HAP-1 (cell line): ENCODE measurements at regions not wholly inside any gene's neighbourhood (a gene's known extent, or its start where the extent isn't known, plus 50 kb on each side); places are given as distances from the start of the nearest gene placed in this dataset.
"Not testable (repeated sequence)": the region's sequence is repeated elsewhere in the genome, so short reads cannot be mapped to it uniquely, and the experiment has no call there.

Experiments used
- DNase-seq, 2 experiments: peaks; one replicate each; pipeline ENCODE4 v3.0.0-alpha.2; 2016 to 2020; ENCODE audit warnings: low spot score in 2 of 2
- H3K27me3 ChIP-seq: fragments of 250-450 bp; sonication (Bioruptor Pico); 2 replicates; pipeline ENCODE4 v1.5.1; 2020; ENCODE audit warnings: low read depth, mild to moderate bottlenecking, moderate library complexity
- H3K36me3 ChIP-seq: fragments of 250-450 bp; sonication (Bioruptor Pico); replicated peaks from 2 replicates; pipeline ENCODE4 v1.5.1; 2020; ENCODE audit warnings: mild to moderate bottlenecking
- H3K4me1 ChIP-seq: fragments of 250-450 bp; sonication (Bioruptor Pico); 2 replicates; pipeline ENCODE4 v1.5.1; 2020; ENCODE audit warnings: mild to moderate bottlenecking
- H3K4me3 ChIP-seq: fragments of 250-450 bp; sonication (Bioruptor Pico); 2 replicates; pipeline ENCODE4 v1.5.1; 2020; ENCODE audit warnings: mild to moderate bottlenecking, moderate library complexity
- H3K9me3 ChIP-seq: fragments of 250-450 bp; sonication (Bioruptor Pico); 2 replicates; pipeline ENCODE4 v1.5.1; 2020; ENCODE audit warnings: mild to moderate bottlenecking, moderate library complexity
- in situ Hi-C: fragments of 300-500 bp; cut with MboI; formaldehyde crosslinking; loops from 3 replicates; pipeline ENCODE4 v1.14.3; 2020; ENCODE audit warnings: low sequenced_read_pairs, inconsistent platforms, mixed read lengths

DNA sequence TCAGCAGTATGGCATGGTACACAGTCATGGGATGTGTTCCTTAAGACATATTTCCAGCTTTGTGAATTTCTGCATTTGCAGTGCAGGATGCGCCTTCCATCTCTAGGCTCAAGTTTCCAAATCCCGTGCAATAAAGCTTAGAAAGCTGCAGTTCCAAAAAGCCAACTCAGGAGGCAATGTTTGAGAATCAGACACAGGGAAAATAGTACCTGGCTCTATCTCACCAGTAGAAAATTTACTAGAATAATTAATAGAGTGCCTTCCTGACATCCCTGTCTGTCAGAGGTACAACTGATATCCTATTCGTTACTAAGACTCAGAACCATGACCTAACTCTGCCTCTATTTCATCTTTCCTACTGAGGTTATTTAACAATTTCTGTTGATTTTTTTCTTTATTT, 1333.0 kb downstream of the PCDH19 start:
- Histone ChIP-seq H3K4me3 (no peak overlapping the region), H3K9me3 (no peaks in the 10 kb centered on the region), H3K27me3 (no peaks in the 10 kb centered on the region), H3K36me3 (no peaks in the 10 kb centered on the region), H3K4me1 (no peaks in the 10 kb centered on the region)
- in situ Hi-C loops, result no loop called here
- no peak for DNase-seq

- no peaks in the 10 kb centered on the region for H3K27me3 ChIP-seq
- in situ Hi-C loops, result no loop called here
- no peaks in the 10 kb centered on the region for H3K36me3 ChIP-seq
- H3K4me1 ChIP-seq, result no peaks in the 10 kb centered on the region
- no peak for DNase-seq
- no peak overlapping the region for H3K4me3 ChIP-seq
- no peaks in the 10 kb centered on the region for H3K9me3 ChIP-seq
Measured at GRCh38 chrX:99073551-99073950, 1336.5 kb downstream of the PCDH19 start.

GRCh38 chrX:99051639-99052038, 1358.4 kb downstream of the PCDH19 start:
- in situ Hi-C loops, result no loop called here
- Histone ChIP-seq H3K4me3 (no peak overlapping the region), H3K9me3 (no peaks in the 10 kb centered on the region), H3K4me1 (no peaks in the 10 kb centered on the region), H3K36me3 (no peaks in the 10 kb centered on the region), H3K27me3 (no peaks in the 10 kb centered on the region)
- DNase-seq, result no peak

- no peak overlapping the region for H3K4me3 ChIP-seq
- DNase-seq, result no peak
- in situ Hi-C loops, result no loop called here
- H3K4me1 ChIP-seq, result peaks cover 2% of the 10 kb centered on the region; the same call in 1 of the 2 replicates
- H3K9me3 ChIP-seq, result no peaks in the 10 kb centered on the region
- peaks cover 7% of the 10 kb centered on the region; the same call in 1 of the 2 replicates for H3K27me3 ChIP-seq
- H3K36me3 ChIP-seq, result no peaks in the 10 kb centered on the region
Measured at GRCh38 chrX:99033226-99033901, 1376.7 kb downstream of the PCDH19 start.

DNA sequence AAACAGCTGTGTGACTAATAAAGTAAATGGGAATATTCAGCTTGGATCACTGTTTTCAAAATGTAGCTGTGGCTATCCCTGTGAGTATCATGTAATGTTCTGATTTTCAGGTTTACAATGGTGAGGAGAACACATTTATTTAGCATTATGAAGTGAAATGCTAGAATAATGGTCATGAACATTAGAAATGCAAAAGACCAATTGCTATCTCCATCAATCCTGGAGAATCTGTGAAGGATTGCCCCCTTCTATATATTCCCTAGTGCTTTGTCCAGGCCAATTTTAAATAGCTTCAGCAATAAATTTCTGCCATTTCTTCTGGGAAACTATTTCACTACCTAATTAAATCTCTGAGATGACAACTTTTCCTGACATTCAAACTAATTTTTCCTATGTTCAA, 1399.1 kb downstream of the PCDH19 start:
- Histone ChIP-seq H3K9me3 (no peaks in the 10 kb centered on the region), H3K4me1 (no peaks in the 10 kb centered on the region), H3K27me3 (no peaks in the 10 kb centered on the region), H3K4me3 (no peak overlapping the region), H3K36me3 (no peaks in the 10 kb centered on the region)
- in situ Hi-C loops, result no loop called here
- DNase-seq, result no peak

DNA sequence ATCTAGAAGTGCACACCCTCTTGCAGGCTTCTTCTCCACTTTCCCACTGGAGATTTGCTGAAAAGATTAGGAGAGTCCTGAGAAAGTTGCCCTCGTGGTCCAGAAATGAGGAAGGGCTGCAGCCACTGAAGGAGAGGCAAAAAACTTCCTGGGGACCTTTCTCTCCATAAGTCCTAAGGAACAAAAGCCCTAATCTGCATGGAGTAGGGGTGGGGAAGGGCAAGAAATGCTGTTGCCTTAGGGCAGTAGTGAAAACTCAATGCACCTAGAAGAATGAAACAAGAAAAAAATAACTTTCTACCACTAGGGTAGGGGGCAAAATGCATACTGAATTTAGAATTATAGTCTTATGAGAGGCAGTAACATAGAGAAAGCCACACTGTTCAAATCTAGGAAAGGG, 1408.8 kb downstream of the PCDH19 start:
- no peak for DNase-seq
- H3K4me3 ChIP-seq, result no peak overlapping the region
- in situ Hi-C loops, result no loop called here
- H3K27me3 ChIP-seq, result no peaks in the 10 kb centered on the region
- H3K9me3 ChIP-seq, result no peaks in the 10 kb centered on the region
- H3K36me3 ChIP-seq, result no peaks in the 10 kb centered on the region
- H3K4me1 ChIP-seq, result no peaks in the 10 kb centered on the region; the same call in 1 of the 2 replicates

GRCh38 chrX:98962996-98963395, 1447.1 kb downstream of the PCDH19 start:
- Histone ChIP-seq H3K36me3 (no peaks in the 10 kb centered on the region), H3K9me3 (no peaks in the 10 kb centered on the region), H3K27me3 (no peaks in the 10 kb centered on the region), H3K4me3 (no peak overlapping the region), H3K4me1 (peaks cover 13% of the 10 kb centered on the region)
- peak; percentile 19 to 58 for DNase-seq
- in situ Hi-C loops, result no loop called here

DNA sequence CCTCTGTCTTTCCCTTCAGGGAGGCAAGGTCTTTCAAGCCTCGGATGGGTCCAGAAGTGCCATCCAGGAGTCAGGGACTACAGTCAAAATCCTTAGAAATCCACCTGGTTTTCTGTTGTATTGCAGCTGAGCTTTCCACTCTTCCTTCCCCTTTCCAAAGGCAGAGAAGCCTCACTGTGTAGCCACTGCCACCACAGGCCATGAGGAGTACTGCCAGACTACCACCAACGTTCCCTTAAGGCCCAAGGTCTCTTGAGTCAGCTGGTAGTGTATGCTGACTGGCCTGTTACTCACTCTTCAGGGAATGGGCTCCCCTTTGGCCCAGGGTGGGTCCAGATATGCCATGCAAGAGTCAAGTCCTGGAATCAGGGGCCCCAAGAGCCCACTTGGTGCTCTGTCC, 1454.1 kb downstream of the PCDH19 start:
- peak in 1 of 2 experiments; percentile 25 for DNase-seq
- no peaks in the 10 kb centered on the region for H3K27me3 ChIP-seq
- H3K9me3 ChIP-seq, result no peaks in the 10 kb centered on the region

DNA sequence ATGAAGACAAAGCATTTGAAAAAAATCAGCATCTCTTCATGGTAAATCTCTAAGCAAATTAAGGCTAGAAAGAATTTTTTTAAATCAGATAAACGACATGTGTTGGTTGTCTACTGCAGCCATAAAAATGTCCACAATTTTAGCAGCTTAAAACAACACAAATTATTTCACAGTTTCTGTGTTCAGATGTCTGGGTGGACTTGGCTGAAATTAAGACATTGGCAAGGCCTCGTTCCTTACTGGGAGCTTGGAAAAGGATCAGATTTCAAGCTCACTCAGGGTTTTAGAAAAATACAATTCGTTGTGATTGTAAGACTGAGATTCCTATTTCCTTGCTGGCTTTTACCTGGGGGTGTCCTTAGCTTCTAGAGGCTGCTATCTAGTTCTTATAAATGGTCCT, 1470.6 kb downstream of the PCDH19 start:
- Histone ChIP-seq H3K4me3 (no peak overlapping the region), H3K27me3 (no peaks in the 10 kb centered on the region)
- in situ Hi-C loops, result no loop called here

More for the DNA sequence above, 1454.1 kb downstream of the PCDH19 start:
- Histone ChIP-seq H3K4me3 (no peak overlapping the region), H3K36me3 (no peaks in the 10 kb centered on the region), H3K4me1 (no peaks in the 10 kb centered on the region)
- in situ Hi-C loops, result no loop called here

GRCh38 chrX:98931216-98931615, 1478.9 kb downstream of the PCDH19 start:
- in situ Hi-C loops, result no loop called here
- no peak for DNase-seq
- H3K36me3 ChIP-seq, result no peaks in the 10 kb centered on the region
- H3K4me3 ChIP-seq, result no peak overlapping the region
- peaks cover 10% of the 10 kb centered on the region for H3K4me1 ChIP-seq
- H3K9me3 ChIP-seq, result 0 out of 2 replicates have a peak, but pooled peaks cover under 1% of the 10 kb centered on the region
- H3K27me3 ChIP-seq, result no peaks in the 10 kb centered on the region

More for the DNA sequence above, 1470.6 kb downstream of the PCDH19 start:
- no peak for DNase-seq
- Histone ChIP-seq H3K4me1 (no peaks in the 10 kb centered on the region), H3K9me3 (no peaks in the 10 kb centered on the region), H3K36me3 (no peaks in the 10 kb centered on the region)

DNA sequence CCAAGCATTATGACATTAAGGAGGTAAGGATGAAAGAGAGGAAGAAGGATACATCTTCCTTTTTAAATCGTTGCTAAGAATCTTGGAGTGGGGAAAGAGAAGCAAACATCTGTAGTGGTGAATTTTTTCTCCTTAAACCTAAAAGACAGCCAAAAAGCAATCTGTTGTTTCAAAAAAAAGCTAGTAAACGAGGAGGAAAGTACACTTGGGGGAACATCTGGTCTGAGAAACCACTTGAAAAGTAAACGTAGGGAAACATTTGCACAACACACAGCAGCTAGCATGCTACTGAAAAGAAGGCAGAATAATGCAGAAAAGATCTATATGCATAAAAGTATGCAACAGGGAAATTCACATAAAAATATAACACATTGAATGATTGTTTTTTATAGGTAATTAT, 1485.6 kb downstream of the PCDH19 start:
- Histone ChIP-seq H3K4me1 (peaks cover 10% of the 10 kb centered on the region), H3K27me3 (no peaks in the 10 kb centered on the region), H3K4me3 (no peak overlapping the region), H3K36me3 (no peaks in the 10 kb centered on the region), H3K9me3 (0 out of 2 replicates have a peak, but pooled peaks cover 3% of the 10 kb centered on the region)
- DNase-seq, result no peak
- in situ Hi-C loops, result no loop called here

DNA sequence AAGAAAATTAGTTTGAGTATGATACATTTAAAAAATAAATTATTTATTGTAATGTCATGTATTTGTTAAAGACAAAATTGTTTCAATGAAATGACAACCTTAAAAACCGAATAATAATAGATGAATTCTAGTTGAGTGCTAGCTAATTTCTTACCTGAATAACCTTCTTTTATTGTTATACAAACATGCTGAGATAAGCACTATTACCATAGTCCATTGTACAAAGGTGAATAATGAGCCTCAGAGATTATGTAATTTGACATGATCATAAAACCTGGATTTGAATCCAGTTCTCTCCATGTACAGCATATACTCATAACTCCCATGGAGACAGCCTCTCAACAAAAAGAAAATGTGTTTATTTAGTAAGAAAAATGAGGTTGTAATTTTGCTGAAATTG, 1512.9 kb downstream of the PCDH19 start:
- Histone ChIP-seq H3K4me3 (no peak overlapping the region), H3K27me3 (no peaks in the 10 kb centered on the region), H3K36me3 (no peaks in the 10 kb centered on the region), H3K9me3 (no peaks in the 10 kb centered on the region), H3K4me1 (no peaks in the 10 kb centered on the region)
- in situ Hi-C loops, result no loop called here
- DNase-seq, result peak in 1 of 2 experiments; percentile 5

- DNase-seq, result peak; percentile 43 to 68
- in situ Hi-C loops, H3K9me3 ChIP-seq, H3K27me3 ChIP-seq, H3K4me3 ChIP-seq, H3K36me3 ChIP-seq, H3K4me1 ChIP-seq: not testable (repeated sequence)
Measured at GRCh38 chrX:98850639-98851038, 1559.4 kb downstream of the PCDH19 start.
